OCI-LY1 (cell line): ENCODE measurements at regions not wholly inside any gene's neighbourhood (a gene's known extent, or its start where the extent isn't known, plus 50 kb on each side); places are given as distances from the start of the nearest gene placed in this dataset.
"Not testable (repeated sequence)": the region's sequence is repeated elsewhere in the genome, so short reads cannot be mapped to it uniquely, and the experiment has no call there.

Experiments
- H2AFZ ChIP-seq: fragments of 200-600 bp; sonication (generic), shearing (Covaris generic); 2 replicates; pipeline ENCODE4 v1.6.0; 2014; ENCODE audit warnings: antibody characterized with exemption, mild to moderate bottlenecking, low read length
- H3F3A ChIP-seq: fragments of 200-600 bp; sonication (generic), shearing (Covaris generic); 2 replicates; pipeline ENCODE4 v1.6.0; 2014; ENCODE audit warnings: mild to moderate bottlenecking, antibody characterized with exemption, low read length, moderate library complexity; ENCODE audit not compliant: insufficient read depth
- H3K27ac ChIP-seq: fragments of 200-600 bp; sonication (generic); 2 replicates; pipeline ENCODE4 v1.5.1; 2014; ENCODE audit warnings: low read length, mixed run types, mild to moderate bottlenecking, low read depth; ENCODE audit not compliant: poor library complexity, severe bottlenecking
- H3K27me3 ChIP-seq: fragments of 200-600 bp; sonication (generic); 2 replicates; pipeline ENCODE4 v1.6.0; 2014; ENCODE audit warnings: antibody characterized with exemption, mild to moderate bottlenecking, low read length, moderate library complexity; ENCODE audit not compliant: insufficient read depth
- H3K36me3 ChIP-seq: fragments of 200-600 bp; sonication (generic); 2 replicates; pipeline ENCODE4 v1.6.1; 2014; ENCODE audit warnings: mild to moderate bottlenecking, antibody characterized with exemption, low read length, moderate library complexity, mixed read lengths; ENCODE audit not compliant: insufficient read depth
- H3K4me1 ChIP-seq: fragments of 200-600 bp; sonication (generic); 2 replicates; pipeline ENCODE4 v1.5.1; 2014; ENCODE audit warnings: mild to moderate bottlenecking, low read length, moderate library complexity; ENCODE audit not compliant: insufficient read depth, severe bottlenecking
- H3K4me2 ChIP-seq: fragments of 200-600 bp; sonication (generic), shearing (Covaris generic); 2 replicates; pipeline ENCODE4 v1.6.1; 2014; ENCODE audit warnings: low read length
- H3K4me3 ChIP-seq: fragments of 200-600 bp; sonication (generic); 2 replicates; pipeline ENCODE4 v1.5.1; 2014; ENCODE audit warnings: low read length, low read depth, mild to moderate bottlenecking, mixed read lengths; ENCODE audit not compliant: poor library complexity, severe bottlenecking
- H3K79me2 ChIP-seq: fragments of 200-600 bp; shearing (Covaris generic); 2 replicates; pipeline ENCODE4 v1.6.1; 2016; ENCODE audit warnings: mixed run types, low read length, mixed read lengths; ENCODE audit not compliant: insufficient read depth
- H3K9ac ChIP-seq: fragments of 200-600 bp; sonication (generic), shearing (Covaris generic); 2 replicates; pipeline ENCODE4 v1.6.1; 2014; ENCODE audit warnings: mild to moderate bottlenecking, low read length, mixed read lengths
- H3K9me2 ChIP-seq: fragments of 200-600 bp; sonication (generic), shearing (Covaris generic); 2 replicates; pipeline ENCODE4 v1.6.1; 2014; ENCODE audit warnings: low read depth, mild to moderate bottlenecking, low read length, mixed read lengths
- H3K9me3 ChIP-seq: fragments of 200-600 bp; shearing (Covaris generic); 2 replicates; pipeline ENCODE4 v1.6.1; 2014; ENCODE audit warnings: low read length, mixed read lengths
- H4K20me1 ChIP-seq: fragments of 200-600 bp; sonication (generic), shearing (Covaris generic); 2 replicates; pipeline ENCODE4 v1.6.0; 2016; ENCODE audit warnings: mild to moderate bottlenecking, low read length; ENCODE audit not compliant: insufficient read depth
- CTCF ChIP-seq: fragments of 200-600 bp; sonication (generic), shearing (Covaris generic); IDR thresholded peaks from 2 replicates; pipeline ENCODE4 v1.5.1; 2017; ENCODE audit warnings: mild to moderate bottlenecking, antibody characterized with exemption, low read length, moderate library complexity, mixed read lengths
- EZH2 ChIP-seq: fragments of 200-600 bp; sonication (generic), shearing (Covaris generic); IDR thresholded peaks from 2 replicates; pipeline ENCODE4 v1.8.0; 2017; ENCODE audit warnings: borderline replicate concordance, mixed run types, mild to moderate bottlenecking, antibody characterized with exemption, low read length, moderate library complexity, mixed read lengths

- H3K79me2 ChIP-seq = no peaks in the 10 kb centered on the region
- H3K27me3 ChIP-seq = no peaks in the 10 kb centered on the region
- TF ChIP-seq EZH2 = no peak
- TF ChIP-seq CTCF = no peak
- no peak overlapping the region for H3K4me2 ChIP-seq
- no peaks in the 10 kb centered on the region for H3F3A ChIP-seq
- H3K9ac ChIP-seq = no peak overlapping the region
- no peak overlapping the region for H2AFZ ChIP-seq
- no peaks in the 10 kb centered on the region for H3K9me2 ChIP-seq
- H4K20me1 ChIP-seq = no peaks in the 10 kb centered on the region
- no peak overlapping the region for H3K27ac ChIP-seq
- no peaks in the 10 kb centered on the region for H3K4me1 ChIP-seq
- H3K9me3 ChIP-seq = no peaks in the 10 kb centered on the region
- no peak overlapping the region for H3K4me3 ChIP-seq
- H3K36me3 ChIP-seq = no peaks in the 10 kb centered on the region
Observed at GRCh38 chr3:89955156-89955555, 847.7 kb downstream of the EPHA3 start.

- Histone ChIP-seq H3K4me2 (no peak overlapping the region), H3K4me1 (no peaks in the 10 kb centered on the region), H3K9ac (no peak overlapping the region), H3K27me3 (no peaks in the 10 kb centered on the region), H3K27ac (no peak overlapping the region), H3K36me3 (no peaks in the 10 kb centered on the region), H4K20me1 (no peaks in the 10 kb centered on the region), H3F3A (no peaks in the 10 kb centered on the region), H2AFZ (no peak overlapping the region), H3K9me2 (no peaks in the 10 kb centered on the region), H3K79me2 (no peaks in the 10 kb centered on the region), H3K4me3 (no peak overlapping the region), H3K9me3 (no peaks in the 10 kb centered on the region)
- TF ChIP-seq EZH2 (no peak), CTCF (no peak)
Observed at GRCh38 chr3:89957451-89957850, 850.0 kb downstream of the EPHA3 start.

- not testable (repeated sequence) for H3K4me1 ChIP-seq, H3K27me3 ChIP-seq, H3K4me2 ChIP-seq
Observed at GRCh38 chr3:89958163-89958562, 850.7 kb downstream of the EPHA3 start.

GRCh38 chr3:89964347-89964746 is 856.9 kb downstream of the EPHA3 start:
- no peaks in the 10 kb centered on the region for H4K20me1 ChIP-seq
- no peaks in the 10 kb centered on the region for H3K79me2 ChIP-seq
- no peak overlapping the region for H3K9ac ChIP-seq
- H3K4me2 ChIP-seq = no peak overlapping the region
- no peaks in the 10 kb centered on the region for H3F3A ChIP-seq
- H2AFZ ChIP-seq = no peak overlapping the region
- H3K9me3 ChIP-seq = no peaks in the 10 kb centered on the region
- H3K4me1 ChIP-seq = no peaks in the 10 kb centered on the region
- no peak overlapping the region for H3K4me3 ChIP-seq
- no peaks in the 10 kb centered on the region for H3K9me2 ChIP-seq
- H3K27me3 ChIP-seq = no peaks in the 10 kb centered on the region
- TF ChIP-seq EZH2 (no peak), CTCF (no peak)
- H3K27ac ChIP-seq = no peak overlapping the region
- H3K36me3 ChIP-seq = no peaks in the 10 kb centered on the region

More at GRCh38 chr3:89958163-89958562, 850.7 kb downstream of the EPHA3 start:
- H4K20me1 ChIP-seq, H3K4me3 ChIP-seq, H3K27ac ChIP-seq, H3K79me2 ChIP-seq, H2AFZ ChIP-seq, H3K9me2 ChIP-seq, H3K36me3 ChIP-seq, H3K9ac ChIP-seq, H3F3A ChIP-seq, H3K9me3 ChIP-seq: not testable (repeated sequence)
